Panc1 (cell line): ENCODE measurements at regions not wholly inside any gene's neighbourhood (a gene's known extent, or its start where the extent isn't known, plus 50 kb on each side); places are given as distances from the start of the nearest gene placed in this dataset.

Source experiments
- ATAC-seq: fragments of 200-7000 bp; cut with Tn5 transposase; 2 replicates; pipeline ENCODE4 v1.9.1; 2020; ENCODE audit warnings: mild to moderate bottlenecking, moderate library complexity
- BruUV-seq: library from RNA; stranded (reverse); fragments of 400-500 nt; replicated peaks from 2 replicates; lab custom pipeline; 2021; lab: Mats Ljungman, UMichigan
- CTCF ChIA-PET: fragments of 300-600 bp; sonication (Branson Sonifier 250); formaldehyde crosslinking; loops from one replicate; lab custom pipeline; 2022; ENCODE audit warnings: antibody characterized with exemption; lab: Charles Lee
- POLR2A ChIA-PET: fragments of 300-600 bp; sonication (Branson Sonifier 250); formaldehyde crosslinking; loops from one replicate; lab custom pipeline; 2022; ENCODE audit warnings: antibody characterized with exemption; lab: Charles Lee
- DNase-seq: peaks from one replicate; pipeline ENCODE4 v3.0.0-alpha.2; 2010; ENCODE audit warnings: low read depth, low spot score
- H3K27ac ChIP-seq: 2 replicates; pipeline ENCODE4 v1.5.1; 2011; ENCODE audit warnings: mild to moderate bottlenecking, low read length, inconsistent platforms
- H3K27me3 ChIP-seq: fragments of 200-500 bp; sonication (Bioruptor generic); 2 replicates; pipeline ENCODE4 v1.6.0; 2014; ENCODE audit warnings: low read length, inconsistent platforms; ENCODE audit not compliant: control insufficient read depth, insufficient read depth
- H3K36me3 ChIP-seq: fragments of 200-500 bp; sonication (Bioruptor generic); 2 replicates; pipeline ENCODE4 v1.5.1; 2014; ENCODE audit warnings: inconsistent platforms, mild to moderate bottlenecking, low read length, moderate library complexity; ENCODE audit not compliant: control insufficient read depth, insufficient read depth
- H3K4me1 ChIP-seq: 2 replicates; pipeline ENCODE4 v1.5.1; 2011; ENCODE audit warnings: inconsistent platforms, mild to moderate bottlenecking, low read length, moderate library complexity; ENCODE audit not compliant: control insufficient read depth, insufficient read depth
- H3K4me3 ChIP-seq, 2 experiments: 2 replicates each; pipeline ENCODE4 v1.5.1; 2011 to 2012; ENCODE audit warnings: low read depth in 2 of 2, low read length in 2 of 2, mild to moderate bottlenecking in 2 of 2, inconsistent platforms in 1 of 2, moderate library complexity in 1 of 2
- H3K9me3 ChIP-seq: fragments of 200-500 bp; sonication (Bioruptor generic); 2 replicates; pipeline ENCODE4 v1.5.1; 2014; ENCODE audit warnings: low read depth, mild to moderate bottlenecking, inconsistent platforms, low read length, moderate library complexity; ENCODE audit not compliant: control insufficient read depth, insufficient read depth
- CTCF ChIP-seq: fragments of 450-650 bp; IDR thresholded peaks from 2 replicates; pipeline ENCODE4 v1.5.1; 2017; ENCODE audit warnings: mild to moderate bottlenecking
- POLR2AphosphoS5 ChIP-seq: IDR thresholded peaks from 2 replicates; pipeline ENCODE4 v1.6.1; 2012; ENCODE audit warnings: mild to moderate bottlenecking, low read depth, low read length, moderate library complexity
- REST ChIP-seq, 2 experiments: IDR thresholded peaks; 2 replicates each; pipeline ENCODE4 v1.6.1; 2011 to 2012; ENCODE audit warnings: low read depth in 2 of 2, control low read depth in 1 of 2, low read length in 1 of 2, mild to moderate bottlenecking in 1 of 2, moderate library complexity in 1 of 2; ENCODE audit not compliant: insufficient read depth in 1 of 2
- SIN3A ChIP-seq: IDR thresholded peaks from 2 replicates; pipeline ENCODE4 v1.6.1; 2012; ENCODE audit warnings: low read depth, mild to moderate bottlenecking, low read length, moderate library complexity, borderline replicate concordance; ENCODE audit not compliant: insufficient read depth
- TCF7L2 ChIP-seq: IDR thresholded peaks from 2 replicates; pipeline ENCODE4 v1.6.1; 2011; ENCODE audit warnings: mild to moderate bottlenecking, low read depth, low read length, inconsistent platforms
- in situ Hi-C: cut with HindIII; loops from 2 replicates; pipeline ENCODE4 v1.10.0; 2016; ENCODE audit warnings: low sequenced_read_pairs, low pct_unique_long_range_greater_than_20kb
- intact Hi-C: fragments of 100-400 bp; cut with micrococcal nuclease; formaldehyde crosslinking; loops from one replicate; pipeline ENCODE4 v1.10.0; 2022; ENCODE audit not compliant: unreplicated experiment

- Histone ChIP-seq H3K9me3 (no peaks in the 10 kb centered on the region), H3K4me3 (no peak overlapping the region), H3K27ac (no peak overlapping the region), H3K36me3 (no peaks in the 10 kb centered on the region), H3K27me3 (no peaks in the 10 kb centered on the region), H3K4me1 (no peaks in the 10 kb centered on the region)
- intact Hi-C loops (no loop called here), in situ Hi-C loops (no loop called here)
- DNase-seq (no peak), ATAC-seq (no peak)
- TF ChIP-seq POLR2AphosphoS5 (no peak), REST (IDR thresholded peaks at IDR 0.05; ENCODE audit: insufficient read depth in 1 of 2, low read depth in 2 of 2, low read length in 1 of 2) (no peak)
- no TSS peak for BruUV-seq
- ChIA-PET POLR2A (no interaction called here), CTCF (no interaction called here)
Observed at GRCh38 chr6:141394565-141395051, 738.1 kb upstream of the GJE1 start.

- POLR2A ChIA-PET = no interaction called here
Observed at GRCh38 chr6:141394125-141394536, 738.6 kb upstream of the GJE1 start.

More at GRCh38 chr6:141394125-141394536, 738.6 kb upstream of the GJE1 start:
- Histone ChIP-seq H3K4me3 (no peak overlapping the region), H3K36me3 (no peaks in the 10 kb centered on the region), H3K27me3 (no peaks in the 10 kb centered on the region), H3K4me1 (no peaks in the 10 kb centered on the region), H3K27ac (no peak overlapping the region), H3K9me3 (no peaks in the 10 kb centered on the region)
- intact Hi-C loops = no loop called here
- CTCF ChIA-PET = no interaction called here
- DNase-seq (no peak), ATAC-seq (no peak)
- BruUV-seq = no TSS peak
- in situ Hi-C loops = no loop called here
- TF ChIP-seq SIN3A (no peak), REST (IDR thresholded peaks at IDR 0.05; ENCODE audit: insufficient read depth in 1 of 2, low read depth in 2 of 2, low read length in 1 of 2) (no peak), POLR2AphosphoS5 (no peak), CTCF (no peak), TCF7L2 (no peak)
